Neural cell (in vitro differentiated cells): ENCODE measurements at regions not wholly inside any gene's neighbourhood (a gene's known extent, or its start where the extent isn't known, plus 50 kb on each side); places are given as distances from the start of the nearest gene placed in this dataset.

Experiments
- H2AFZ ChIP-seq: fragments of 200-600, 300-800 bp; sonication (generic), shearing (Covaris generic); 2 replicates; pipeline ENCODE4 v1.6.0; 2014; ENCODE audit warnings: low read depth, mild to moderate bottlenecking, antibody characterized with exemption, low read length, moderate library complexity
- H3F3A ChIP-seq: fragments of 200-600 bp; shearing (Covaris generic); 2 replicates; pipeline ENCODE4 v1.6.1; 2016; ENCODE audit warnings: mild to moderate bottlenecking, moderate library complexity, mixed read lengths, antibody characterized with exemption, low read length; ENCODE audit not compliant: insufficient read depth, poor library complexity, severe bottlenecking
- H3K27ac ChIP-seq: fragments of 200-600, 300-800 bp; sonication (generic), shearing (Covaris generic); 2 replicates; pipeline ENCODE4 v1.5.1; 2014; ENCODE audit warnings: mild to moderate bottlenecking, low read length, moderate library complexity
- H3K27me3 ChIP-seq: fragments of 300-800, 200-600 bp; sonication (generic), shearing (Covaris generic); 2 replicates; pipeline ENCODE4 v1.6.0; 2014; ENCODE audit warnings: mild to moderate bottlenecking, low read depth, low read length, moderate library complexity; ENCODE audit not compliant: insufficient read depth
- H3K36me3 ChIP-seq: fragments of 300-800, 200-600 bp; sonication (generic), shearing (Covaris generic); 2 replicates; pipeline ENCODE4 v1.5.1; 2014; ENCODE audit warnings: mild to moderate bottlenecking, antibody characterized with exemption, low read length, moderate library complexity; ENCODE audit not compliant: insufficient read depth
- H3K4me2 ChIP-seq: fragments of 300-800, 200-600 bp; sonication (generic), shearing (Covaris generic); 2 replicates; pipeline ENCODE4 v1.6.0; 2014; ENCODE audit warnings: mild to moderate bottlenecking, low read length
- H3K4me3 ChIP-seq: fragments of 300-800, 200-600 bp; sonication (generic), shearing (Covaris generic); 2 replicates; pipeline ENCODE4 v1.5.1; 2014; ENCODE audit warnings: mild to moderate bottlenecking, low read length, moderate library complexity
- H3K79me2 ChIP-seq: fragments of 200-600 bp; shearing (Covaris generic); replicated peaks from 2 replicates; pipeline ENCODE4 v1.6.0; 2014; ENCODE audit warnings: mild to moderate bottlenecking, low read length, moderate library complexity; ENCODE audit not compliant: insufficient read depth
- H3K9ac ChIP-seq: fragments of 300-800, 200-600 bp; sonication (generic), shearing (Covaris generic); 2 replicates; pipeline ENCODE4 v1.6.1; 2016; ENCODE audit warnings: mild to moderate bottlenecking, low read length, mixed read lengths
- H3K9me2 ChIP-seq: fragments of 200-600 bp; shearing (Covaris generic); 2 replicates; pipeline ENCODE4 v1.6.1; 2016; ENCODE audit warnings: mild to moderate bottlenecking, low read length, mixed read lengths; ENCODE audit not compliant: insufficient read depth
- H3K9me3 ChIP-seq: fragments of 200-600, 300-800 bp; sonication (generic), shearing (Covaris generic); 2 replicates; pipeline ENCODE4 v1.6.1; 2016; ENCODE audit warnings: mild to moderate bottlenecking, mixed run types, low read length, moderate library complexity, mixed read lengths
- H4K20me1 ChIP-seq: fragments of 200-600 bp; shearing (Covaris generic); 2 replicates; pipeline ENCODE4 v1.6.1; 2016; ENCODE audit warnings: mild to moderate bottlenecking, mixed run types; ENCODE audit not compliant: insufficient read depth
- CTCF ChIP-seq: fragments of 450-650 bp; IDR thresholded peaks from 2 replicates; pipeline ENCODE4 v1.5.1; 2014; ENCODE audit warnings: antibody characterized with exemption, mild to moderate bottlenecking, moderate library complexity; ENCODE audit not compliant: poor library complexity, severe bottlenecking
- EP300 ChIP-seq: fragments of 450-650 bp; conservative IDR thresholded peaks from 2 replicates; pipeline ENCODE4 v1.6.1; 2014; ENCODE audit warnings: antibody characterized with exemption, mild to moderate bottlenecking, moderate library complexity; ENCODE audit not compliant: poor library complexity, severe bottlenecking
- EZH2 ChIP-seq: fragments of 200-600, 300-800 bp; shearing (Covaris generic), sonication (generic); IDR thresholded peaks from 2 replicates; pipeline ENCODE4 v1.6.1; 2014; ENCODE audit warnings: antibody characterized with exemption, low read length, borderline replicate concordance, mild to moderate bottlenecking; ENCODE audit not compliant: insufficient read depth, poor library complexity, severe bottlenecking
- MXI1 ChIP-seq: fragments of 450-650 bp; conservative IDR thresholded peaks from 2 replicates; pipeline ENCODE4 v1.6.1; 2014; ENCODE audit warnings: antibody characterized with exemption, mild to moderate bottlenecking; ENCODE audit not compliant: poor library complexity, severe bottlenecking
- POLR2AphosphoS5 ChIP-seq: IDR thresholded peaks from 2 replicates; pipeline ENCODE4 v1.6.1; 2012
- RAD21 ChIP-seq: fragments of 450-650 bp; conservative IDR thresholded peaks from 2 replicates; pipeline ENCODE4 v1.6.1; 2014; ENCODE audit warnings: antibody characterized with exemption, mild to moderate bottlenecking, moderate library complexity
- REST ChIP-seq: IDR thresholded peaks from 2 replicates; pipeline ENCODE4 v1.6.1; 2012; ENCODE audit warnings: borderline replicate concordance
- SMC3 ChIP-seq: fragments of 450-650 bp; conservative IDR thresholded peaks from 2 replicates; pipeline ENCODE4 v1.6.1; 2014; ENCODE audit warnings: antibody characterized with exemption, mild to moderate bottlenecking, moderate library complexity; ENCODE audit not compliant: poor library complexity
- TAF1 ChIP-seq: IDR thresholded peaks from 2 replicates; pipeline ENCODE4 v1.6.1; 2012; ENCODE audit warnings: low read depth

- Histone ChIP-seq H3K4me2 (no peak overlapping the region), H3K36me3 (no peaks in the 10 kb centered on the region)
Measured at GRCh38 chr18:2091937-2092336, 479.4 kb downstream of the METTL4 start.

GRCh38 chr18:2096551-2096950, 474.8 kb downstream of the METTL4 start:
- H3K4me3 ChIP-seq: no peak overlapping the region
- no peak overlapping the region for H2AFZ ChIP-seq
- no peak overlapping the region for H3K4me2 ChIP-seq
- TF ChIP-seq EP300: no peak
- TF ChIP-seq SMC3: no peak
- TF ChIP-seq RAD21: no peak
- no peak for TF ChIP-seq POLR2AphosphoS5
- TF ChIP-seq TAF1: no peak
- TF ChIP-seq CTCF: no peak
- no peak for TF ChIP-seq MXI1
- H3K36me3 ChIP-seq: no peaks in the 10 kb centered on the region
- no peak overlapping the region for H3K27ac ChIP-seq
- no peaks in the 10 kb centered on the region for H3K79me2 ChIP-seq
- H3K27me3 ChIP-seq: no peaks in the 10 kb centered on the region
- H3F3A ChIP-seq: no peaks in the 10 kb centered on the region
- H4K20me1 ChIP-seq: no peaks in the 10 kb centered on the region
- H3K9ac ChIP-seq: no peak overlapping the region
- no peaks in the 10 kb centered on the region for H3K9me3 ChIP-seq
- no peaks in the 10 kb centered on the region for H3K9me2 ChIP-seq

More at GRCh38 chr18:2091937-2092336, 479.4 kb downstream of the METTL4 start:
- no peak for TF ChIP-seq EP300
- no peak for TF ChIP-seq CTCF
- TF ChIP-seq TAF1: no peak
- TF ChIP-seq POLR2AphosphoS5: no peak
- TF ChIP-seq RAD21: no peak
- TF ChIP-seq REST: no peak
- no peak for TF ChIP-seq MXI1
- no peak for TF ChIP-seq EZH2
- no peak for TF ChIP-seq SMC3
- no peaks in the 10 kb centered on the region for H3F3A ChIP-seq
- H2AFZ ChIP-seq: no peak overlapping the region
- H3K9ac ChIP-seq: no peak overlapping the region
- no peaks in the 10 kb centered on the region for H3K9me2 ChIP-seq
- no peaks in the 10 kb centered on the region for H3K27me3 ChIP-seq
- H3K27ac ChIP-seq: no peak overlapping the region
- H3K9me3 ChIP-seq: no peaks in the 10 kb centered on the region
- H3K4me3 ChIP-seq: no peak overlapping the region
- no peaks in the 10 kb centered on the region for H4K20me1 ChIP-seq
- H3K79me2 ChIP-seq: no peaks in the 10 kb centered on the region
